ENCODE measurements at regions not wholly inside any gene's neighbourhood (a gene's known extent, or its start where the extent isn't known, plus 50 kb on each side); places are given as distances from the start of the nearest gene placed in this dataset.

DNA sequence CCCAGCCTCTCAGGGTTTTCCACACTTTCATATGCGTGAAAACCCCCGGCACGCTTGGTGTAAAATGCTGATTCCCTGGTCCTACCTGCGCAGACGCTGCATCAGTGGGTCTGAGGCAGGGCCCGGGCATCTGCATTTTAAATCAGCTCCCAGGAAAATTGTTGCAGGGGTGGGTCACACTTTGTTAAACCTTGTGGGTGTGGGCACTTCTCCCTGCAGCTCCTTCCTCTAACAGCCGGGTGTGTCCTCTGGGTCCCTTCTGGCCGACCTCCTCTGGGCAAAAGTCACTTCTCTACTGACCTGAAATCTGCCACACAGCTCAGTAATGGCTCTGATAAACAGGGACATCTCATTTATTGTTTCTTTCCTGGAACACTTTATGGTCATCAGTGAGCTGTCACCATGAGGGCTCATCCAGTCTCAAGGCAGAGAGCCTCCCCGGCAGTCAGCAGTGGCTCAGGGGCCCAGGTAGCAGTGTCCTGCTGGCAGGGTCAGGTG lies 52.8 kb upstream of the TMPRSS2 start:
- no peak for DNase-seq
- in situ Hi-C loops (cut with MboI; ENCODE audit: low pct_unique_long_range_greater_than_20kb, low sequenced_read_pairs): no loop called here

DNA sequence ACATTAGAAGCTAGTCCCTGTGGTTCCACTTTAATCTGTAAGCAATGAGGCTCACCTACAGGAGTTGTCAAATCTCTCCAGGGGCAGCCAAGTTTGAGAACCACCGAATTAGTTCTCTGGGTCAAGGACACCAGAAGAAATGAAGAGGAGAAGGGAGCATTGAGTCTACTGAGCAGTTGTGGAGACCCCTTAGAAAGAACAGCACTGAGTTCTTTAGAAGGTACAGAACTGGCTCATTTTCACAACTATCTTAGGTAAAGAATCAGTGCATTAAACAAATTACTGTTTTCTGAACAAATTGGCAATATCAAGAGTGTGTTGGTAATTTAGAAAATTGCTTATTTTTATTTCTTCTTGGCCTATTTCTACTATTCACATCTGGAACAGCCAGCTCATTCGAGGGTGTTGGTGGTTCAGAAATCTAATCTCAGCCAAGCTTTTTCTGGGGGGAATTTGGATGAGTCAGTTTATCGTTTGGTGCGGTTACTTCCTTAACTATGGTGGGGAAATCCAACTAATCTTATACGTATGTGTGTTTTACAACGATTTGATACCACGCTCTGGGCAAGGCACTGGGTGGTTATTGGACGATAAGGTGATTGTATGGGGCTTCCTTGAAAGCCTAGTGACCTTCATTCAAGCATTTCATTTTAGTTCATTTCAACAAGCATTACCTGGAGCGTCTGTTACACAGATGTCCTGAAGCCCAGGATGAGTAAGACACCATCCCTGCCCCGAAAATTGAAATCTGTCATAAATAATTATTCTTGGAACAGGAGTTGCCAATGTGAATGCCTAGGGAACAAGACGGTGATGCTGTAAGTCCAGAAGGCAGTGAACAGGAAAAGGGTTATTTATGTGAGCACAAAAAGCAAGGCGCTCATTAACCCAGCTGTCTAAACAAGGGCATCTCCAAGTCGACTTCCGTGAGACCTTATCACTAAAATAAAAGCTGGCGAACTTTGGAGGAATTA lies 52.0 kb upstream of the TMPRSS2 start:
- in situ Hi-C loops (cut with MboI; ENCODE audit: low pct_unique_long_range_greater_than_20kb, low sequenced_read_pairs): no loop called here
- DNase-seq: no peak

DNA sequence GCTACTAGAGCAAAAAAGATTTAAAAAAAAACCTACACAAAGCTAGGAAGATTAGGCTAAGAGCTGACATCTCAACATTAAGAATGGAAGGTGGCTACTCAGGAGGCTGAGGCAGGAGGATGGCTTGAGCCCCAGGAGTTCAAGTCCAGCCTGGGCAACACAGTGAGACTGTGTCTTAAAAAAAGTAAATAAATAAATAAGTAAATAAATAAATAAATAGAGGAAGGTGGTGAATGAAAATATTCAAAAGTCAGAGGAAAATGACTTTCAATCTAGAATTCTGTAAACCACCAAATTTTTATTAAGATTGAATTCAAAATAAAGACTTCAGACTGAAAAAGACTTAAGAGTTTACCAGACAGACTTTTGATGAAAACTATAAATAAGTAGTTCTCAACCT lies 50.9 kb upstream of the TMPRSS2 start:
- DNase-seq: no peak
- in situ Hi-C loops (cut with MboI; ENCODE audit: low pct_unique_long_range_greater_than_20kb, low sequenced_read_pairs): no loop called here

DNA sequence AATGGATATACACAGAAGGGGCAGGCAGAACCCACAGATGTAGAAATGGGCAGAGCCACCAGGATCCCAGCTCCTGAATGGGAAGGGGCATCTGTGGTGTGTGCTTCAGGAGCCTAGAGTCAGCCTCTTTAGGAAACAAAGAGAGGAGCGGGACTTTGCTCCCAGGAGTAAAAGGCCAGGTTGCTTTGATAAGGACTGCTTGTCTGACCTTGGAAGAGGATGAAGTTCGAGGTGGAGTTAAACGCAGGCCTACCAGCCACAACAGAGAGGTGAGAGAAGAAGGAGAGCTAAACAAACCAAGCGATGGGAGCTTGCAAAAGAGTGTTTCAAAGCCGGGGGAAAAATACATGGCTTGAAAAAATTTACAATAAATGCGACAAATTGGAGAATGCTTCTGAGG lies 49.9 kb upstream of the TMPRSS2 start:
- no peak for DNase-seq

More for the DNA sequence above, 49.9 kb upstream of the TMPRSS2 start:
- in situ Hi-C loops (cut with MboI; ENCODE audit: low pct_unique_long_range_greater_than_20kb, low sequenced_read_pairs): no loop called here

Measured in KBM-7 (cell line).